Tibial nerve (tissue), 4 donors: ENCODE measurements at regions not wholly inside any gene's neighbourhood (a gene's known extent, or its start where the extent isn't known, plus 50 kb on each side); places are given as distances from the start of the nearest gene placed in this dataset.

Experiments
- DNase-seq, 2 donors: peaks; one replicate each; pipeline ENCODE4 v3.0.0-alpha.2; 2019; ENCODE audit warnings: low spot score in 2 of 2
- H3K27ac ChIP-seq, 4 donors: fragments of 200-600 bp; sonication (generic) in 3 of 4; one replicate each; pipeline ENCODE4 v1.5.1; 2017 to 2019; ENCODE audit warnings: mild to moderate bottlenecking in 1 of 4
- H3K27me3 ChIP-seq, 2 donors: fragments of 200-600 bp; sonication (generic) in 1 of 2; one replicate each; pipeline versions ENCODE4 v1.5.1 to v1.6.0; 2017 to 2019
- H3K36me3 ChIP-seq, 3 donors: fragments of 200-600 bp; sonication (generic); one replicate each; pipeline ENCODE4 v1.5.1; 2018 to 2019
- H3K4me1 ChIP-seq, 4 donors: fragments of 200-600 bp; sonication (generic) in 3 of 4; one replicate each; pipeline ENCODE4 v1.5.1; 2017 to 2019
- H3K4me3 ChIP-seq, 4 donors: fragments of 200-600 bp; sonication (generic) in 3 of 4; one replicate each; pipeline ENCODE4 v1.5.1; 2017 to 2019; ENCODE audit warnings: mild to moderate bottlenecking in 1 of 4, moderate library complexity in 1 of 4
- H3K9me3 ChIP-seq, 4 donors: fragments of 200-600 bp; sonication (generic) in 3 of 4; one replicate each; pipeline ENCODE4 v1.5.1; 2017 to 2019
- EP300 ChIP-seq, 2 donors: sonication (generic); formaldehyde crosslinking; IDR thresholded peaks; one replicate each; pipeline ENCODE4 v1.6.1; 2017; ENCODE audit warnings: antibody characterized with exemption in 2 of 2, mild to moderate bottlenecking in 1 of 2
- POLR2A ChIP-seq, 2 donors: fragments of 450-650 bp; IDR thresholded peaks; one replicate each; pipeline ENCODE4 v1.6.1; 2017; ENCODE audit warnings: antibody characterized with exemption in 2 of 2, mild to moderate bottlenecking in 2 of 2, moderate library complexity in 2 of 2
- WGBS, 2 donors: methylation state at CpG; one replicate each; pipeline ENCODE4 v1.1.5; 2018; 5-methylcytosine and 5-hydroxymethylcytosine counted together
- TF ChIP-seq, protein P1 (sequence below), 5 experiments: fragments of 200-600 bp in 3 of 5; fragments of 450-650 bp in 2 of 5; sonication (generic) in 3 of 5; IDR thresholded peaks; one replicate each; pipeline ENCODE4 v1.5.1; 2016 to 2019; ENCODE audit warnings: antibody characterized with exemption in 5 of 5, mild to moderate bottlenecking in 3 of 5, moderate library complexity in 2 of 5

DNA sequence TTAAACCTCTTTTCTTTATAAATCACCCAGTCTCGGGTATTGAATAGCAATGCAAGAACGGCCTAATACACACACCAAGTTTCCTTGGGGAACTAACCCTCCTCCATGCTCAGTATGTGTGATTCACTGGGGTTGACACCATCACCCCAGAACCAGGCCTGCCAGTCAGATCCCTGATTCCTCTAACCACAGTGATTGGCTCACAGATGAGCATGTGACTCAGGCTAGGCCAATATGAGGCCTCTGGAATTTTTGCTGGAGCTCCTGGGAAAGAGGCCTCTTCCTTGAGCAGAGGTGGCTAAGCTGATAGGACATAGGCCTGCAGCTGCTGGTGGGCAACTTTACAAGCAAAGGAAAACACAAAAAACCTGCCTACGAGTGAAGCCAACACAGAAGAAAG lies 74.7 kb upstream of the ZBTB40 start:
- Histone ChIP-seq H3K9me3 (peaks cover 0 to 8% (median 0%) of the 10 kb centered on the region in 4 donors), H3K27ac (no peak overlapping the region), H3K4me3 (no peak overlapping the region), H3K36me3 (no peaks in the 10 kb centered on the region), H3K27me3 (peaks cover 0 to 21% of the 10 kb centered on the region in 2 donors), H3K4me1 (no peaks in the 10 kb centered on the region)
- TF ChIP-seq POLR2A (IDR thresholded peaks at IDR 0.05) = no peak
- TF ChIP-seq, protein P1, sequence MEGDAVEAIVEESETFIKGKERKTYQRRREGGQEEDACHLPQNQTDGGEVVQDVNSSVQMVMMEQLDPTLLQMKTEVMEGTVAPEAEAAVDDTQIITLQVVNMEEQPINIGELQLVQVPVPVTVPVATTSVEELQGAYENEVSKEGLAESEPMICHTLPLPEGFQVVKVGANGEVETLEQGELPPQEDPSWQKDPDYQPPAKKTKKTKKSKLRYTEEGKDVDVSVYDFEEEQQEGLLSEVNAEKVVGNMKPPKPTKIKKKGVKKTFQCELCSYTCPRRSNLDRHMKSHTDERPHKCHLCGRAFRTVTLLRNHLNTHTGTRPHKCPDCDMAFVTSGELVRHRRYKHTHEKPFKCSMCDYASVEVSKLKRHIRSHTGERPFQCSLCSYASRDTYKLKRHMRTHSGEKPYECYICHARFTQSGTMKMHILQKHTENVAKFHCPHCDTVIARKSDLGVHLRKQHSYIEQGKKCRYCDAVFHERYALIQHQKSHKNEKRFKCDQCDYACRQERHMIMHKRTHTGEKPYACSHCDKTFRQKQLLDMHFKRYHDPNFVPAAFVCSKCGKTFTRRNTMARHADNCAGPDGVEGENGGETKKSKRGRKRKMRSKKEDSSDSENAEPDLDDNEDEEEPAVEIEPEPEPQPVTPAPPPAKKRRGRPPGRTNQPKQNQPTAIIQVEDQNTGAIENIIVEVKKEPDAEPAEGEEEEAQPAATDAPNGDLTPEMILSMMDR (IDR thresholded peaks at IDR 0.05) = no peak
- no peak for TF ChIP-seq EP300 (IDR thresholded peaks at IDR 0.05)
- DNase-seq = no peak
- 92 to 95% methylated on average over 3 of the region's 3 CpGs for WGBS, 2 donors

DNA sequence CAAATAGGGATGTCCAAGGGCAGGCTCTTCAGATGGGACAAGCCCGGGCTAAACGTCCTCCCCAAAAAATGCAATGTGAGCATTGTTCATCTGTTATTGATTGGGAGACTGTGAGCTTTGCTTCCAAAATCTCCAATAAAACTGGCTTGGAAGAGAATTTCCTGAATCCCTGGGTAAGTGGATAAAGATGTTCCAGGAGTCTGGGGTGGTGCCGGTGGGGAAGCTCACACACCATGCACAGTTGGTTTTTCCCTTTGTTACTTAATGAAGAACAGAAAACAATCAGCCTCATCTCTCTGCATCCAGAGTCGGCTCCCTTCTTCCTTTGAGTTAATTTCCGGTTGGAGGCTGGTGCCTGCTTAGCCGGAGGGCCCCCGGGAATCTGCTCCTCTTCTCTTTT lies 72.1 kb upstream of the ZBTB40 start:
- H3K4me1 ChIP-seq = no peaks in the 10 kb centered on the region
- TF ChIP-seq POLR2A (IDR thresholded peaks at IDR 0.05) (no peak), EP300 (IDR thresholded peaks at IDR 0.05) (no peak)
- TF ChIP-seq, protein P1 (IDR thresholded peaks at IDR 0.05) = no peak
- peaks cover 0 to 23% of the 10 kb centered on the region in 2 donors for H3K27me3 ChIP-seq
- H3K9me3 ChIP-seq = no peaks in the 10 kb centered on the region
- no peak overlapping the region for H3K4me3 ChIP-seq
- no peak for DNase-seq
- no peaks in the 10 kb centered on the region for H3K36me3 ChIP-seq
- no peak overlapping the region for H3K27ac ChIP-seq
- 28 to 33% methylated on average over 7 of the region's 7 CpGs for WGBS, 2 donors

GRCh38 chr1:22380024-22380785 lies 71.4 kb upstream of the ZBTB40 start:
- no peak overlapping the region for H3K27ac ChIP-seq
- TF ChIP-seq EP300 (IDR thresholded peaks at IDR 0.05) = no peak
- TF ChIP-seq, protein P1 (IDR thresholded peaks at IDR 0.05) = no peak
- TF ChIP-seq POLR2A (IDR thresholded peaks at IDR 0.05) = no peak
- DNase-seq = no peak
- H3K27me3 ChIP-seq = peaks cover 0 to 24% of the 10 kb centered on the region in 2 donors
- H3K9me3 ChIP-seq = no peaks in the 10 kb centered on the region
- 63 to 73% methylated on average over 8 to 10 of the region's 10 CpGs for WGBS, 2 donors
- no peaks in the 10 kb centered on the region for H3K36me3 ChIP-seq
- H3K4me3 ChIP-seq = no peak overlapping the region
- no peaks in the 10 kb centered on the region for H3K4me1 ChIP-seq

GRCh38 chr1:22383526-22384294 lies 67.9 kb upstream of the ZBTB40 start:
- Histone ChIP-seq H3K27me3 (peaks cover 0 to 42% of the 10 kb centered on the region in 2 donors), H3K27ac (no peak overlapping the region), H3K4me3 (no peak overlapping the region), H3K9me3 (no peaks in the 10 kb centered on the region), H3K36me3 (no peaks in the 10 kb centered on the region), H3K4me1 (no peaks in the 10 kb centered on the region)
- 78 to 86% methylated on average over 20 to 22 of the region's 22 CpGs for whole genome bisulfite sequencing, 2 donors
- TF ChIP-seq EP300 (IDR thresholded peaks at IDR 0.05) = no peak
- TF ChIP-seq POLR2A (IDR thresholded peaks at IDR 0.05) = no peak
- TF ChIP-seq, protein P1 (IDR thresholded peaks at IDR 0.05) = no peak
- no peak for DNase-seq

DNA sequence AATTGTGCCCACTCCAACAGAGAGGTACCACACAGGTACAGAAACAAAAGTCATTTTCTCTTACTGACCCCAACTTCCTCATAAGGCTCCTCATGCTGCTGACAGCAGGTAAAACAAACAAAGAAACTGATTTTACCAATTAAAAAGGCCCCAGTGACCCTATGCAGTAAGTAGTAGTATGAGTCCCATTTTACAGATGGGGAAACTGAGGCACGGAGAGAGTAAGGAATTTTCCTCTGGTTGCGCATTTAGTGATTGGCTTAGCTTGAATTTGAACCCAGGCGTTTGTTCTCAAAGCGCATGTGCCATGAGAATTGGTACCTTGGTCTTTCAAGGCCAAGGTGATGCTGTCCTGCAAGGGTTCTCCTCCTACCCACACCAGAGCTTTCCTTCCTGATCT lies 66.1 kb upstream of the ZBTB40 start:
- DNase-seq = no peak
- Histone ChIP-seq H3K27me3 (peaks cover 0 to 46% of the 10 kb centered on the region in 2 donors), H3K4me1 (no peaks in the 10 kb centered on the region), H3K9me3 (no peaks in the 10 kb centered on the region), H3K36me3 (no peaks in the 10 kb centered on the region), H3K27ac (no peak overlapping the region), H3K4me3 (no peak overlapping the region)
- TF ChIP-seq, protein P1 (IDR thresholded peaks at IDR 0.05) = no peak
- TF ChIP-seq POLR2A (IDR thresholded peaks at IDR 0.05) = no peak
- no peak for TF ChIP-seq EP300 (IDR thresholded peaks at IDR 0.05)
- 93 to 97% methylated on average over 4 of the region's 4 CpGs for WGBS, 2 donors
